Kidney capillary endothelial cell (primary cell): ENCODE measurements at regions not wholly inside any gene's neighbourhood (a gene's known extent, or its start where the extent isn't known, plus 50 kb on each side); places are given as distances from the start of the nearest gene placed in this dataset.
"Not testable (repeated sequence)": the region's sequence is repeated elsewhere in the genome, so short reads cannot be mapped to it uniquely, and the experiment has no call there.

Experiments
- DNase-seq: peaks from one replicate; pipeline ENCODE4 v3.0.0-alpha.2; 2018; ENCODE audit warnings: low spot score

DNA sequence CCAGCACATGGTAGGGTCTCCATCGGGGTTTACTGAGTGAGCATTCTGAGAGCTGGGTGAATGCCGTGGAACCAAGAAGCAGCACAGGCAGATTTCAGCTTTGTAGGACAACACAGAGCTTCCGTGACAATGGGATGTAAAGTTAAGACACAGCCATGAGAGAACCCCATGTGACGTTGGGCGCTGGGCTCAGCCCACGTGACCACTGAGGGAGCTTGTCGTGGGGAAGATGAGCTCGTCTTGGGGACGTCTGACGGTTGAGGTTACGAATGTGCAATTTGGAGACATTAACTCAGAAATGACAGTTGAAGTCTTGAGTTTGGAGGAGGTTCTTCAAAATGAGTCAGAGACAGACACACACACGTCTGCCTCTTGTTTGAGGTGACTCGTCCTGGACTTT lies 51.5 kb upstream of the MUC20 start:
- not testable (repeated sequence) for DNase-seq

- DNase-seq = not testable (repeated sequence)
Observed at GRCh38 chr3:195668131-195668766, 52.5 kb upstream of the MUC20 start.

- not testable (repeated sequence) for DNase-seq
Observed at GRCh38 chr3:195665311-195665710, 55.5 kb upstream of the MUC20 start.

GRCh38 chr3:195664131-195664530 lies 56.6 kb upstream of the MUC20 start:
- not testable (repeated sequence) for DNase-seq

- not testable (repeated sequence) for DNase-seq
Observed at GRCh38 chr3:195659136-195659533, 61.6 kb upstream of the MUC20 start.

DNA sequence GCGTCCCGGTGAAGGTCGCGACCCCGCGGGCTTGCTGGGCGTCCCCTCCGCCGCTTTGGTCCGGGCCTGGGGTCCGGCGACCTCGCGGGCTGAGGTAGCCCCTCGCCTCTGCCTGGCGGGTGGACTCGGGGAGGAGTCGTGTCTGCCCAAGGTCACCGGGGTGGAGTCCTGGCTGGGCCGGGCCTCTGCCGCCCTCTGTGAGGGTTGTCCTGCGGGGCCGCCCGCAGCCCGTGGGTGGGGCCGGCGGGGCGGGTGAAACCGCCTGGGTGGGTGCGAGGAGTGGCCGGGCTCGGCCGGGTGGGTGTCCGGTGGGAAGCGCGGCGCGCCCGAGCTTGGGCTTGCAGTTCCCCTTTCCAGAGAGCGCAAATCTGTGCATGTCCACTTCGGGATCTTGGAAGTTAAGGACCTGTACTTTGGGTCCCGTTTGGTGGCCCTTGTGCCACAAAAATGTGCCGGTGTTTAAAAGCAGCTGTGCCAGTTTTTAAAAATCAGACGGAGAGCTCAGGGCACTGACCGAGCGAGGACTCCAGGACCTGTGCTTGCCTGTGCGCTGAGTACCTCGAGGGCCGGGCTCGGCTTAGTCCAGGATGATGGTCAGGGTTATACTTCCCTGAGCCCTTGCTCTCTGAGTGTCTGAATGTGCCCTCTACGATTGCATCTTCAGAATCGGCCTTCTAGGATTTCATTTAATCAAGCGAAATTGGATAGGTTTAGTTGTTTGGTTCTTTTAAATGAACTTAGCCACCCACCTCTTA lies 62.2 kb upstream of the MUC20 start:
- not testable (repeated sequence) for DNase-seq

- DNase-seq = peak; percentile 14
Observed at GRCh38 chr3:195657475-195658372, 63.1 kb upstream of the MUC20 start.

DNA sequence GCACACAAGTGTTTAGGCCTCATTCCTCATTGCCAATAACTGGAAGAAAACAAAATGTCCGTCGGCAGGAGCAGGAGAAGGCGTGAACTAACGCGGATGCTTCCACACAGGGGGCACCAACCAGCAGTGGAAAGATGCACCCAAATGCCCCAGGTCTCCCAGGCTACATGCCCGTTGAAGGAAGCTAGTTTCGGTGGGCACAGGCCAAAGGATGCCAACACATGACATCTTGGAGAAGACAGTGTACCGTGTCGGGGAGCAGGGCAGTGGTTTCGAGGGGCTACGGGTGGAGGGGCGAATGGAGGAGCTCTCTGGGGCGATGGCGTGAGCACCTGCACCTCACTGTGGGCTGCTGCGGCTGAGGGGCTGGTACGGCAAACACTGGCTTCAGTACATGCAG lies 64.7 kb upstream of the MUC20 start:
- not testable (repeated sequence) for DNase-seq

- not testable (repeated sequence) for DNase-seq
Observed at GRCh38 chr3:195654746-195655145, 66.0 kb upstream of the MUC20 start.

- not testable (repeated sequence) for DNase-seq
Observed at GRCh38 chr3:195654138-195654537, 66.6 kb upstream of the MUC20 start.

- DNase-seq = not testable (repeated sequence)
Observed at GRCh38 chr3:195653641-195654040, 67.1 kb upstream of the MUC20 start.

- DNase-seq = not testable (repeated sequence)
Observed at GRCh38 chr3:195647912-195648702, 64.4 kb upstream of the APOD start.

DNA sequence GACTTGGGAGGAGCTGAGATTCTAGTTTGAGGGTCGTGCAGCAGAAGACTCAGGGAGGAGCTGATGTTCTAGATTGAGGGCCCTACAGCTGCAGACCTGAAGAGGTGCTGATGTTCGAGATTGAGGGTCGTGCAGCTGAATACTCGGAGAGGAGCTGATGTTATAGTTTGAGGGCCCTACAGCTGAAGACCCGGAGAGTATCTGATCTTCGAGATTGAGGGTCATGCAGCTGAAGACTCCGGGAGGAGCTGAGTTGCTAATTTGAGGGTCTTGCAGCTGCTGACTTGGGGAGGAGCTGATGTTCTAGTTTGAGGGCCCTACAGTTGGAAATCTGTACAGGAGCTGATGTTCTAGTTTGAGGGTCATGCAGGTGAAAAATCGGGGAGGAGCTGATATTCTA lies 62.1 kb upstream of the APOD start:
- not testable (repeated sequence) for DNase-seq

DNA sequence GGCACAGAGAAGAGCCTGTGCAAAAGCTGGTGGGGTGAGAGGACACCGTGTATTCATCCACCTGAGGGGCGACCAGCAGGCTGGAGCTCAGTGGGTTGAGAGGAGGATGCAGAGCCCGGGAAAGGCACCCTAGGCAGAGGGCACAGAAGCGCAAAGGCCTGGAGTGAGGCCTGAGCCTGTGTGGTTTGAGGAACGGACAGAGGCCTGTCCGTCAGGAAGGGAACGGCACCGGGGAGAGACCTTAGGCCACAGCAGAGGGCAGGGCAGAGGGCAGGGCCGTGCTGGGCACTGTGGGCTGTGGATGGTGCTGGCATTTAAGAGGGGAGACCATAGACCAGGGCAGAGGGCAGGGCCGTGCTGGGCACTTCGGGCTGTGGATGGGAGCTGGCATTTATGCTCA lies 59.5 kb upstream of the APOD start:
- DNase-seq = not testable (repeated sequence)

DNA sequence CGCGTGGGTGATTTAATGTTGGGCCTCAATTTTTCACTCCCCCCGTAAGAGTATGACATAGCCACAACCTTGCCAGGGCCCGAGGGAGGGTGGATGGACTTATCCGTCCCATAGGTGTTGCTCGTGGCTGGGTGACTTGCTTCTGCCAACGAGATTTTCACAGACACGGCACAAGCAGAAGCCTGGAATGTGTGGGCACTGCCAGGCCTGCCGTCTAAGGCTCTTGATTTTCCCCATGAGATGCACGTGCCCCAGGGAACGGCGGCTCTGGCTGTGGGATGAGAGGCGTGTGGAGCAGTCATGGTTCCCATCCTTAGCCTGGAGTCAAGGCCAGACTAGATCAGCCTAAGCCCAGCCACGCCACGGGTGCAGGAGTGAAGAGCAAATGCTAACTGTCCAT lies 58.6 kb upstream of the APOD start:
- DNase-seq = not testable (repeated sequence)

DNA sequence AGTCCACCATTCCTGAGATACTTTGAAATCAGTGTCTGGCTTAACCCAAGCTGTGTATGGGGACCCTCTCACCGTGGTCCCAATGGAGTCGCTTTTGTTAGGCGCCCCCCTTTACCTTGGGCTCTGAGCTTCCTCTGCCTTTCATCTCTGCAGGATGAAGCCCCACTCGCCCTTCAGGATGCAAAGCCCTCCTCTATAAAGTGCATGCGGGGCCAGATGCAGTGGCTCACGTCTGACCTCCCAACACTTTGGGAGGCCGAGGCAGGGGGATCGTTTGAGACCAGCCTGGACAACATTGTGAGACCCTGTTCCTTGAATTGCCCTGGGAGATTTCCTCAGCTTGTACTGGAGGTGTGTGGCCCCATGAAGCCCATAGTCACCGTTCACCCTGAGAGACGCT lies 54.7 kb upstream of the APOD start:
- not testable (repeated sequence) for DNase-seq

- not testable (repeated sequence) for DNase-seq
Observed at GRCh38 chr3:195637473-195638233, 53.9 kb upstream of the APOD start.

- not testable (repeated sequence) for DNase-seq
Observed at GRCh38 chr3:195637011-195637410, 53.3 kb upstream of the APOD start.

DNA sequence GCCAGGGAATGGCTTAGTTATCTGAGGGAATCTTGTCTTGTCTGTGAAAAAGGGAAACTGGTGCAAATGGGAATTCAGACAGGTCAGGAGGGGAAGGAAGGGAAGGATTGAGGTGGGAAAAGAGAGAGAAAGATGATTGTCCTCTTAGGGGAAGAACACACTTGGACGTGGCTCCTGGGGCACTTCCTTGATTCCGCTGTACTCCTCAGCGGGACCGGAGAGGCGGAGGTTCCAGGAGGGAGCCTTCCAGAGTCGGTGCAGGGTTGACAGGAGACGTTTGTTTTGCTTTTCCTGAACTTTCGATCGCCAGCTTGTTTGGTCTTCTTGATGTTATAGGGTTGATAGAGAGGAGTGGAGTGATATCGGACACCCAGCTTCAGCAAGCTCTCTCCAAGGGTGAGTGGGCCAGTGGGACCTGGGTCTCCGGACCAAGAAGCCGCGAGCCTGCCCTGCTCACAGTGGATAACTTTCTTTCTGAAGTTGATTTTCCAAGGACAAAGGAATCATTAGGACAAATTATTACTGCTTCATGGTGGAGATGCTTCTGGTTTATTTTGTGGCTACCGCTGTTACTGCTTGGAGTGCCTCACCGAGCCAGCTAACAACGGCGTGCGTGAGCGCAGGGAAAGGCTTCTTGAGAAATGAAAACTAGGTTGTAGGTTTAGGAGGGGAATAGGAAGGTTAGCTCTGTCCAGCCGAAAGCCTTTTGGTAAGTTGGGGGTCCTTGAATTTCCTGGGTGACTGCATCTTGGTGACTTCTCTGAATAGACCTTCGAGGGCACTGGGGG lies 52.4 kb upstream of the APOD start:
- DNase-seq = not testable (repeated sequence)

DNA sequence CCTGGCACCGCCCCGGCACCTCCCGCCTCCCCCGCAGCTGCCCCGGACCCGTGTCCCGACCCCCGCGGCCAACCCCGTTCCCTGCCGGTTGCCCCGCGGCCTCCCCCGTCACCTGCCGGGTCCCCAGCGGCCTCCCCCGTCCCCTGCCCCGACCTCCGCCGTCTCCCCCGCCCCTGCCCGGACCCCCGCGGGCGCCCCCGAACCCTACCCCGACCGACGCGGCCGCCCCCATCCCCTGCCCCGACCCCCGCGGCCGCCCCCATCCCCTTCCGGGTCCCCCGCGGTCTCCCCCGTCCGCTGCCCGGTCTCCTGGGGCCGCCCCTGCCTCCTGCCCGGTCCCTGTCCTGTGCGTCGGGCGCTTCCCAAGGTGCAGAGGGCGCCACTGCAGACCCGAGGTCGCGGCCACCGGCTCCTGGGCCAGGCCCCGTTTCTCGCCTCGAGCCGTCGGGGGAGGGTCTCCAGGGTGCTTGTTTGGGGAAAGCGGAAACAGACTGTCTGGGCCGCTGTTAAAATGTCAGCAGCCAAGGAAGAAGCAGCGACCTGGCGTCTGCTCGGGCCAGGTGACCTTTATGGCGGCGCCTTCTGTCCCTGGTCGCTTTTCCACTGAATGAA lies 51.6 kb upstream of the APOD start:
- not testable (repeated sequence) for DNase-seq
